ENCODE measurements at regions not wholly inside any gene's neighbourhood (a gene's known extent, or its start where the extent isn't known, plus 50 kb on each side); places are given as distances from the start of the nearest gene placed in this dataset.

- H3K56ac ChIP-seq (replicated peaks; ENCODE audit: insufficient read length, low read depth, low read length), result no peak overlapping the region
- H2BK120ac ChIP-seq (replicated peaks; ENCODE audit: low read depth, low read length), result no peak overlapping the region
- H3K79me1 ChIP-seq (ENCODE audit: low read depth, low read length), result no peaks in the 10 kb centered on the region
- no peak overlapping the region for H2BK15ac ChIP-seq (ENCODE audit: low read length)
- no peak overlapping the region for H2BK5ac ChIP-seq (ENCODE audit: low read depth, low read length)
- POLR2A ChIA-PET (ENCODE audit: partially characterized antibody), result no interaction called here
- H3K23me2 ChIP-seq (ENCODE audit: low read depth, low read length), result no peaks in the 10 kb centered on the region
- no peaks in the 10 kb centered on the region for H3K79me2 ChIP-seq (ENCODE audit: control insufficient read depth in 1 of 2, insufficient read depth in 2 of 2, low read length in 2 of 2)
- CTCF ChIA-PET (ENCODE audit: partially characterized antibody), result interaction anchor here (1.2 kb wide), 1 partner anchor 436 kb away, joined by 3 read pairs; no protein-coding TSS in a partner anchor
- H2BK20ac ChIP-seq (ENCODE audit: low read length), result no peak overlapping the region
- peaks cover 0 to 1% (median 0%) of the 10 kb centered on the region in 4 experiments; a peak in 1 of 7 replicates for H3K27me3 ChIP-seq (replicated peaks in 1 of 4; ENCODE audit: control insufficient read depth in 3 of 4, extremely low read depth in 1 of 4, insufficient read depth in 3 of 4, low read length in 3 of 4)
- DNase-seq (ENCODE audit: low read depth in 1 of 2, low spot score in 2 of 2), result no peak
- no peak overlapping the region for H2AFZ ChIP-seq (ENCODE audit: low read length)
- TF ChIP-seq GTF2F1 (IDR thresholded peaks at IDR 0.05; ENCODE audit: borderline replicate concordance, low read depth, low read length), result no peak
- TF ChIP-seq GABPA (IDR thresholded peaks at IDR 0.05; ENCODE audit: borderline replicate concordance, insufficient read depth, low read length), result no peak
- no peak for TF ChIP-seq E2F6 (IDR thresholded peaks at IDR 0.05)
- TF ChIP-seq POU5F1 (IDR thresholded peaks at IDR 0.05; ENCODE audit: low read depth, low read length), result no peak
- no peak for TF ChIP-seq CEBPB (IDR thresholded peaks at IDR 0.05; ENCODE audit: low read depth, low read length)
- no peak for TF ChIP-seq CTBP2 (IDR thresholded peaks at IDR 0.05; ENCODE audit: borderline replicate concordance, insufficient read depth, insufficient read length, low read length)
- TF ChIP-seq POLR2AphosphoS5 (IDR thresholded peaks at IDR 0.05; ENCODE audit: low read depth, low read length), result no peak
- TF ChIP-seq CREB1 (IDR thresholded peaks at IDR 0.05), result no peak
- no peak for TF ChIP-seq USF2 (IDR thresholded peaks at IDR 0.05; ENCODE audit: low read length)
- H3K4me3 ChIP-seq (ENCODE audit: extremely low read depth in 1 of 4, insufficient read depth in 2 of 4, low read depth in 3 of 4, low read length in 4 of 4), result no peak overlapping the region
- no peak overlapping the region for H3K4ac ChIP-seq (replicated peaks; ENCODE audit: insufficient read length, low read depth, low read length)
- no peak overlapping the region for H2AK5ac ChIP-seq (ENCODE audit: low read depth, low read length)
- H4K5ac ChIP-seq (ENCODE audit: insufficient read length, low read depth, low read length), result no peak overlapping the region
- H4K8ac ChIP-seq (ENCODE audit: extremely low read depth, insufficient read depth, low read length), result no peak overlapping the region
- H3K4me1 ChIP-seq (replicated peaks in 1 of 4; ENCODE audit: control insufficient read depth in 3 of 4, insufficient read depth in 4 of 4, low read length in 3 of 4), result no peaks in the 10 kb centered on the region
- H3K14ac ChIP-seq (ENCODE audit: insufficient read length), result no peak overlapping the region
- 97% methylated on average over 4 of the region's 4 CpGs; no CpG with 5 or more reads in 1 of the 2 experiments for WGBS, 2 experiments (ENCODE audit: extremely low coverage in 1 of 2, insufficient coverage in 1 of 2, insufficient read length in 1 of 2, insufficient replicate concordance in 2 of 2, low coverage in 1 of 2, low lambda C conversion rate in 2 of 2, missing lambda C conversion rate in 1 of 2)
- no peak overlapping the region for H4K91ac ChIP-seq (replicated peaks; ENCODE audit: insufficient read length, low read length)
- no peaks in the 10 kb centered on the region for H3K9me3 ChIP-seq (ENCODE audit: insufficient read depth in 2 of 2, low read depth in 1 of 2, low read length in 1 of 2)
- H3K18ac ChIP-seq (ENCODE audit: extremely low read depth, low read length), result no peak overlapping the region
- H3K9ac ChIP-seq (replicated peaks in 1 of 4; ENCODE audit: extremely low read depth in 1 of 4, low read depth in 3 of 4, low read length in 3 of 4), result no peak overlapping the region
- H3K27ac ChIP-seq (ENCODE audit: low read depth, low read length), result no peak overlapping the region
- no peak for FAIRE-seq
- no peak overlapping the region for H3K4me2 ChIP-seq (ENCODE audit: insufficient read depth in 1 of 2, low read depth in 2 of 2, low read length in 2 of 2)
- no peak overlapping the region for H3K23ac ChIP-seq (ENCODE audit: insufficient read length)
- no peak overlapping the region for H2BK12ac ChIP-seq (ENCODE audit: low read depth, low read length)
- no peaks in the 10 kb centered on the region for H3K36me3 ChIP-seq (ENCODE audit: control insufficient read depth in 2 of 4, insufficient read depth in 4 of 4, low read length in 3 of 4)
- no peaks in the 10 kb centered on the region for H4K20me1 ChIP-seq (replicated peaks in 1 of 2; ENCODE audit: control insufficient read depth in 1 of 2, insufficient read depth in 2 of 2, low read length in 2 of 2)
Measured at GRCh38 chr3:177948716-177949425, 587.4 kb upstream of the KCNMB2 start.
